K562 (cell line): ENCODE measurements at regions not wholly inside any gene's neighbourhood (a gene's known extent, or its start where the extent isn't known, plus 50 kb on each side); places are given as distances from the start of the nearest gene placed in this dataset.

Experiments used
- ATAC-seq: fragments of 200-7000 bp; cut with Tn5 transposase; 3 replicates; pipeline ENCODE4 v1.9.1; 2020; ENCODE audit warnings: moderate library complexity
- BruUV-seq: library from RNA; stranded (reverse); fragments of 400-500 nt; replicated peaks from 2 replicates; lab custom pipeline; 2021; lab: Mats Ljungman, UMichigan
- CTCF ChIA-PET: fragments of 300-600 bp; formaldehyde crosslinking; extraction: SDS; loops from one replicate; lab custom pipeline; 2021; ENCODE audit warnings: low intra/inter-chr PET ratio; lab: Yijun Ruan, JAX
- POLR2A ChIA-PET: fragments of 300-600, 350-650 bp; sonication (Branson Sonifier 250); formaldehyde crosslinking; extraction: SDS; loops from one replicate; lab custom pipeline; 2021; ENCODE audit warnings: antibody characterized with exemption, inconsistent platforms; lab: Yijun Ruan, JAX
- DNase-seq, 4 experiments: peaks; one replicate each; pipeline versions ENCODE4 v3.0.0 to v3.0.0-alpha.2; 2011 to 2018; ENCODE audit warnings: low spot score in 3 of 4, mixed read lengths in 3 of 4; ENCODE audit errors: extremely low read depth in 1 of 4
- FAIRE-seq: peaks from 2 replicates; lab custom pipeline; 2011; peaks lifted over from hg19 to GRCh38; lab: Jason Lieb, UNC
- H2AFZ ChIP-seq: 2 replicates; pipeline ENCODE4 v1.6.0; 2011; ENCODE audit warnings: low read depth, low read length, control low read depth, inconsistent platforms
- H3K27ac ChIP-seq: fragments of 200-600 bp; 3 replicates; pipeline ENCODE4 v1.8.0; 2011; ENCODE audit warnings: low read depth, mild to moderate bottlenecking, control low read depth, inconsistent platforms, low read length, moderate library complexity, mixed read lengths; ENCODE audit errors: extremely low read depth
- H3K27me3 ChIP-seq, 2 experiments: fragments of 300-600 bp in 1 of 2; 2 replicates in 1 of 2; 3 replicates in 1 of 2; pipeline versions ENCODE4 v1.6.0 to v1.8.0; 2011; ENCODE audit warnings: inconsistent platforms in 2 of 2, low read length in 2 of 2, mild to moderate bottlenecking in 1 of 2, mixed read lengths in 1 of 2, moderate library complexity in 1 of 2; ENCODE audit not compliant: control insufficient read depth in 2 of 2, insufficient read depth in 2 of 2
- H3K36me3 ChIP-seq: fragments of 300-600 bp; 3 replicates; pipeline ENCODE4 v1.8.0; 2011; ENCODE audit warnings: mild to moderate bottlenecking, low read length, inconsistent platforms; ENCODE audit not compliant: control insufficient read depth, insufficient read depth
- H3K4me1 ChIP-seq, 2 experiments: fragments of 200-600 bp in 1 of 2; replicated peaks in 1 of 2; 2 replicates in 1 of 2; 3 replicates in 1 of 2; pipeline versions ENCODE4 v1.5.1 to v1.8.0; 2011; ENCODE audit warnings: inconsistent platforms in 2 of 2, low read length in 2 of 2, mild to moderate bottlenecking in 1 of 2, mixed read lengths in 1 of 2, moderate library complexity in 1 of 2; ENCODE audit not compliant: control insufficient read depth in 2 of 2, insufficient read depth in 2 of 2
- H3K4me2 ChIP-seq: 2 replicates; pipeline ENCODE4 v1.6.1; 2011; ENCODE audit warnings: low read length, control low read depth, inconsistent platforms, mixed read lengths; ENCODE audit not compliant: insufficient read depth
- H3K4me3 ChIP-seq: fragments of 200-600 bp; sonication (generic), shearing (Covaris generic); 2 replicates; pipeline ENCODE4 v1.5.1; 2016; ENCODE audit warnings: control low read depth, inconsistent platforms
- H3K79me2 ChIP-seq: fragments of 200-600 bp; 3 replicates; pipeline ENCODE4 v1.8.0; 2011; ENCODE audit warnings: low read length, inconsistent platforms; ENCODE audit not compliant: control insufficient read depth, insufficient read depth
- H3K9ac ChIP-seq, 2 experiments: 2 replicates each; pipeline versions ENCODE4 v1.6.0 to v1.6.1; 2011; ENCODE audit warnings: low read depth in 2 of 2, low read length in 2 of 2, control low read depth in 1 of 2, inconsistent platforms in 1 of 2, mild to moderate bottlenecking in 1 of 2, mixed read lengths in 1 of 2; ENCODE audit not compliant: insufficient read depth in 1 of 2
- H3K9me1 ChIP-seq: one replicate; pipeline ENCODE4 v1.6.0; 2011; ENCODE audit warnings: inconsistent platforms, mild to moderate bottlenecking, low read length, moderate library complexity; ENCODE audit not compliant: control insufficient read depth, insufficient read depth
- H3K9me3 ChIP-seq: replicated peaks from 2 replicates; pipeline ENCODE4 v1.5.1; 2011; ENCODE audit warnings: low read depth, low read length, inconsistent platforms; ENCODE audit not compliant: control insufficient read depth, insufficient read depth
- H4K20me1 ChIP-seq: replicated peaks from 2 replicates; pipeline ENCODE4 v1.6.1; 2011; ENCODE audit warnings: low read length, inconsistent platforms, mixed read lengths; ENCODE audit not compliant: control insufficient read depth, insufficient read depth
- ARID3B ChIP-seq: fragments of 250-450 bp; sonication (Bioruptor Pico); IDR thresholded peaks from 2 replicates; pipeline ENCODE4 v1.4.0; 2020; ENCODE audit warnings: borderline replicate concordance
- ATF2 ChIP-seq: sonication (generic); formaldehyde crosslinking; IDR thresholded peaks from 2 replicates; pipeline ENCODE4 v1.8.1; 2022; ENCODE audit warnings: missing genetic modification reagents
- BRD9 ChIP-seq: fragments of 450-650 bp; IDR thresholded peaks from 2 replicates; pipeline ENCODE4 v1.6.1; 2018; ENCODE audit warnings: low read depth; ENCODE audit not compliant: partially characterized antibody
- CLOCK ChIP-seq: fragments of 250-450 bp; sonication (Bioruptor Pico); IDR thresholded peaks from 2 replicates; pipeline ENCODE4 v1.4.0; 2020; ENCODE audit warnings: mild to moderate bottlenecking, moderate library complexity, borderline replicate concordance
- E2F3 ChIP-seq: fragments of 250-450 bp; sonication (Bioruptor Pico); IDR thresholded peaks from 2 replicates; pipeline ENCODE4 v1.4.0; 2020; ENCODE audit warnings: mild to moderate bottlenecking
- HNRNPUL1 ChIP-seq: fragments of 200-400 bp; formaldehyde crosslinking; IDR thresholded peaks from 2 replicates; pipeline ENCODE4 v1.6.1; 2017; ENCODE audit warnings: low read length
- KHSRP ChIP-seq: fragments of 450-650 bp; IDR thresholded peaks from 2 replicates; pipeline ENCODE4 v1.6.1; 2017
- MYC ChIP-seq, 2 experiments: fragments of 250-450 bp in 1 of 2; sonication (Bioruptor Pico) in 1 of 2; IDR thresholded peaks; 2 replicates each; pipeline versions ENCODE4 v1.5.1 to v1.6.1; 2012 to 2021; ENCODE audit warnings: low read depth in 2 of 2, borderline replicate concordance in 1 of 2, improper control_type of control experiment in 1 of 2, low read length in 1 of 2, mild to moderate bottlenecking in 1 of 2, moderate library complexity in 1 of 2
- SNRNP70 ChIP-seq: fragments of 200-400 bp; formaldehyde crosslinking; optimal IDR thresholded peaks from 2 replicates; pipeline ENCODE3; 2017; ENCODE audit warnings: low read depth, low read length
- ZNF764 ChIP-seq: fragments of 250-450 bp; sonication (Bioruptor Pico); IDR thresholded peaks from 2 replicates; pipeline ENCODE4 v1.4.0; 2020; ENCODE audit warnings: low read depth, mild to moderate bottlenecking, moderate library complexity
- WGBS: fragments of 100-300 bp; shearing (Covaris generic); methylation state at CpG from one replicate; pipeline ENCODE4 v1.1.6; 2016; ENCODE audit warnings: low coverage, mixed read lengths; ENCODE audit not compliant: insufficient coverage; ENCODE audit errors: missing lambda C conversion rate; 5-methylcytosine and 5-hydroxymethylcytosine counted together
- in situ Hi-C: fragments of 300-500 bp; cut with MboI; formaldehyde crosslinking; loops from 4 replicates; pipeline ENCODE4 v1.15.0; 2018; ENCODE audit warnings: inconsistent platforms, mixed read lengths
- intact Hi-C: fragments of 100-400 bp; cut with micrococcal nuclease; formaldehyde crosslinking; loops from 2 replicates; pipeline ENCODE4 v1.14.2; 2022
- TF ChIP-seq, protein P1 (sequence below): fragments of 250-450 bp; sonication (Bioruptor Pico); IDR thresholded peaks from 2 replicates; pipeline ENCODE4 v1.5.1; 2021; ENCODE audit warnings: mild to moderate bottlenecking
- TF ChIP-seq, protein P2 (sequence below): sonication (generic); formaldehyde crosslinking; IDR thresholded peaks from 2 replicates; pipeline ENCODE4 v1.8.0; 2023; ENCODE audit warnings: mild to moderate bottlenecking, missing genetic modification reagents

DNA sequence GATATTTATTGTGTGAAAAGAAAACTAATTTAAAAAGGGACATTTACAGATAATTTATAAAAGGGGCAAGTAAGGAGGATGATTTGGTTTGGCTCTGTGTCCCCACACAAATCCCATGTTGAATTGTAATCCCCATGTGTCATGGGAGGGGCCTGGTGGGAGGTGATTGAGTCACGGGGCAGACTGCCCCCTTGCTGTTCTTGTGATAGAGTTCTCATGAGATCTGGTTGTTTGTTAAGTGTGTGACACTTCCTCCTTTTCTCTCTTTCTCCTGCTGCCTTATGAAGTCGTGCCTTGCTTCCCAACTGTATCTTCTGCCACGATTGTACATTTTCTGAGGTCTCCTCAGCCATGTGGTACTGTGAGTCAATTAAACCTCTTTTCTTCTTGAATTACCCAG lies 171.0 kb upstream of the SEMA3E start:
- H4K20me1 ChIP-seq, result no peaks in the 10 kb centered on the region
- no peaks in the 10 kb centered on the region for H3K4me1 ChIP-seq
- BruUV-seq, result no TSS peak
- intact Hi-C loops, result no loop called here
- no peaks in the 10 kb centered on the region for H3K36me3 ChIP-seq
- no peak overlapping the region for H3K4me3 ChIP-seq
- no peak for ATAC-seq
- no peaks in the 10 kb centered on the region for H3K9me3 ChIP-seq
- H3K27me3 ChIP-seq, result no peaks in the 10 kb centered on the region
- no peaks in the 10 kb centered on the region for H3K79me2 ChIP-seq
- H3K9me1 ChIP-seq, result no peaks in the 10 kb centered on the region
- no peak overlapping the region for H3K9ac ChIP-seq
- FAIRE-seq, result no peak
- no peak overlapping the region for H2AFZ ChIP-seq
- POLR2A ChIA-PET, result no interaction called here
- no peak overlapping the region for H3K4me2 ChIP-seq
- no peak for DNase-seq
- in situ Hi-C loops, result no loop called here
- H3K27ac ChIP-seq, result no peak overlapping the region
- CTCF ChIA-PET, result no interaction called here
- 3% methylated on average over 3 of the region's 3 CpGs for WGBS
- TF ChIP-seq KHSRP (no peak), E2F3 (CRISPR knock-in tag) (no peak), ARID3B (CRISPR knock-in tag) (no peak), CLOCK (CRISPR knock-in tag) (no peak), SNRNP70 (no peak), BRD9 (no peak), MYC (IDR thresholded peaks at IDR 0.05; ENCODE audit: low read depth, low read length) (no peak), MYC (CRISPR knock-in tag; IDR thresholded peaks at IDR 0.05; ENCODE audit: borderline replicate concordance, low read depth) (no peak), HNRNPUL1 (no peak), ZNF764 (CRISPR knock-in tag) (no peak), ATF2 (CRISPR knock-in tag) (no peak)
- TF ChIP-seq, protein P1, sequence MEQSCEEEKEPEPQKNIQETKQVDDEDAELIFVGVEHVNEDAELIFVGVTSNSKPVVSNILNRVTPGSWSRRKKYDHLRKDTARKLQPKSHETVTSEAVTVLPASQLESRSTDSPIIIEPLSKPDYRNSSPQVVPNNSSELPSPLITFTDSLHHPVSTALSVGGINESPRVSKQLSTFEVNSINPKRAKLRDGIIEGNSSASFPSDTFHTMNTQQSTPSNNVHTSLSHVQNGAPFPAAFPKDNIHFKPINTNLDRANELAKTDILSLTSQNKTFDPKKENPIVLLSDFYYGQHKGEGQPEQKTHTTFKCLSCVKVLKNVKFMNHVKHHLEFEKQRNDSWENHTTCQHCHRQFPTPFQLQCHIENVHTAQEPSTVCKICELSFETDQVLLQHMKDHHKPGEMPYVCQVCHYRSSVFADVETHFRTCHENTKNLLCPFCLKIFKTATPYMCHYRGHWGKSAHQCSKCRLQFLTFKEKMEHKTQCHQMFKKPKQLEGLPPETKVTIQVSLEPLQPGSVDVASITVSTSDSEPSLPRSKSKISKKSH (CRISPR knock-in tag), result no peak
- TF ChIP-seq, protein P2, sequence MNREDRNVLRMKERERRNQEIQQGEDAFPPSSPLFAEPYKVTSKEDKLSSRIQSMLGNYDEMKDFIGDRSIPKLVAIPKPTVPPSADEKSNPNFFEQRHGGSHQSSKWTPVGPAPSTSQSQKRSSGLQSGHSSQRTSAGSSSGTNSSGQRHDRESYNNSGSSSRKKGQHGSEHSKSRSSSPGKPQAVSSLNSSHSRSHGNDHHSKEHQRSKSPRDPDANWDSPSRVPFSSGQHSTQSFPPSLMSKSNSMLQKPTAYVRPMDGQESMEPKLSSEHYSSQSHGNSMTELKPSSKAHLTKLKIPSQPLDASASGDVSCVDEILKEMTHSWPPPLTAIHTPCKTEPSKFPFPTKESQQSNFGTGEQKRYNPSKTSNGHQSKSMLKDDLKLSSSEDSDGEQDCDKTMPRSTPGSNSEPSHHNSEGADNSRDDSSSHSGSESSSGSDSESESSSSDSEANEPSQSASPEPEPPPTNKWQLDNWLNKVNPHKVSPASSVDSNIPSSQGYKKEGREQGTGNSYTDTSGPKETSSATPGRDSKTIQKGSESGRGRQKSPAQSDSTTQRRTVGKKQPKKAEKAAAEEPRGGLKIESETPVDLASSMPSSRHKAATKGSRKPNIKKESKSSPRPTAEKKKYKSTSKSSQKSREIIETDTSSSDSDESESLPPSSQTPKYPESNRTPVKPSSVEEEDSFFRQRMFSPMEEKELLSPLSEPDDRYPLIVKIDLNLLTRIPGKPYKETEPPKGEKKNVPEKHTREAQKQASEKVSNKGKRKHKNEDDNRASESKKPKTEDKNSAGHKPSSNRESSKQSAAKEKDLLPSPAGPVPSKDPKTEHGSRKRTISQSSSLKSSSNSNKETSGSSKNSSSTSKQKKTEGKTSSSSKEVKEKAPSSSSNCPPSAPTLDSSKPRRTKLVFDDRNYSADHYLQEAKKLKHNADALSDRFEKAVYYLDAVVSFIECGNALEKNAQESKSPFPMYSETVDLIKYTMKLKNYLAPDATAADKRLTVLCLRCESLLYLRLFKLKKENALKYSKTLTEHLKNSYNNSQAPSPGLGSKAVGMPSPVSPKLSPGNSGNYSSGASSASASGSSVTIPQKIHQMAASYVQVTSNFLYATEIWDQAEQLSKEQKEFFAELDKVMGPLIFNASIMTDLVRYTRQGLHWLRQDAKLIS (CRISPR knock-in tag), result no peak
